ENCODE measurements at regions not wholly inside any gene's neighbourhood (a gene's known extent, or its start where the extent isn't known, plus 50 kb on each side); places are given as distances from the start of the nearest gene placed in this dataset.

DNA sequence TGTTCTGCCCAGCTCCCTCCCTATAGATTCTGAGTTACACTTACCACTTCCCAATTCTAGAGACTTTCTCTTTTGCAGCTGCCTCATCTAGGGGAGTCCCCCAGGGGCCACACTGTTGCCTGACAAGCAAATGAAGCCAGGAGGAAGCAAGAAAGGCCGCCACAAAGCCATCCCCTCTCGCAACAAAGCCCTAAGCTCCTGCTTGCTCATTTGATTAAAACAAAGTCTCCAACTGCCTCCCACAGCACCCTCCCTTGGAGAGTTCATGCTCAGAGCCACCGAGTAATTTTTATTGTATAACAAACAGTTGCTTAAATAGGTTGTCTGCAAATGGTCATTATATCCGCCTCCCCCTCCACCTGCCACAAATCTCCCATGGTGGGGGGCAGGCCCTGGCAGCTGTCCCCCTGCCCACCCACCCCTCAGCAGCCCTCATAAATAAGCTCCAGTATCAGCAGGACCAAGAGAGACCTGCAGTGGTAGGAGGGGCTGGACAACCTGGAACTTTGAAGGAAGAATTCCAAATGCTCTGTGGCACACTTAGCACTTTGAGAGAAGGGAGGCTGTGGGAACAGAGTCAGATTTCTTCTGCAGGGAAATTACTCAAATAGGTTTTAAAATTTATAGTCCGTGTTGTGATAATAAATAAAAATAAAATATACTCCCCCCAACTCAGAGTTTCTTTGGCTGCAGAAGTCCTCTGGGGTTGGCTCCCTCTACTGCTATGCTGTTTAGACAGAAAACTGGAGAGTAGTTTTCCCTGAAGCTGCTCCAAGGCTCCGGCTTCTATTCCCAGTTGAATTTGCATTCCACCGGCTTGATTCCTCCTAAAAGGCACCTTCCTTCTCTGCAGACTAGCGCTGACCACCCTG is 237.5 kb downstream of the TTLL7 start:
- DNase-seq (ENCODE audit: low read depth, low spot score): no peak
- no peaks in the 10 kb centered on the region for H3K27me3 Mint-ChIP-seq (ENCODE audit: low read depth)
- no peaks in the 10 kb centered on the region for H3K36me3 Mint-ChIP-seq (ENCODE audit: low read depth)
- H3K9me3 Mint-ChIP-seq: peaks cover 7% of the 10 kb centered on the region
- H3K27ac Mint-ChIP-seq (ENCODE audit: unreplicated experiment): no peak overlapping the region
- TF ChIP-seq, protein P1, sequence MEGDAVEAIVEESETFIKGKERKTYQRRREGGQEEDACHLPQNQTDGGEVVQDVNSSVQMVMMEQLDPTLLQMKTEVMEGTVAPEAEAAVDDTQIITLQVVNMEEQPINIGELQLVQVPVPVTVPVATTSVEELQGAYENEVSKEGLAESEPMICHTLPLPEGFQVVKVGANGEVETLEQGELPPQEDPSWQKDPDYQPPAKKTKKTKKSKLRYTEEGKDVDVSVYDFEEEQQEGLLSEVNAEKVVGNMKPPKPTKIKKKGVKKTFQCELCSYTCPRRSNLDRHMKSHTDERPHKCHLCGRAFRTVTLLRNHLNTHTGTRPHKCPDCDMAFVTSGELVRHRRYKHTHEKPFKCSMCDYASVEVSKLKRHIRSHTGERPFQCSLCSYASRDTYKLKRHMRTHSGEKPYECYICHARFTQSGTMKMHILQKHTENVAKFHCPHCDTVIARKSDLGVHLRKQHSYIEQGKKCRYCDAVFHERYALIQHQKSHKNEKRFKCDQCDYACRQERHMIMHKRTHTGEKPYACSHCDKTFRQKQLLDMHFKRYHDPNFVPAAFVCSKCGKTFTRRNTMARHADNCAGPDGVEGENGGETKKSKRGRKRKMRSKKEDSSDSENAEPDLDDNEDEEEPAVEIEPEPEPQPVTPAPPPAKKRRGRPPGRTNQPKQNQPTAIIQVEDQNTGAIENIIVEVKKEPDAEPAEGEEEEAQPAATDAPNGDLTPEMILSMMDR (conservative IDR thresholded peaks at IDR 0.05): no peak
- peaks cover 44% of the 10 kb centered on the region for H3K4me1 Mint-ChIP-seq
- H3K4me3 Mint-ChIP-seq: no peak overlapping the region

DNA sequence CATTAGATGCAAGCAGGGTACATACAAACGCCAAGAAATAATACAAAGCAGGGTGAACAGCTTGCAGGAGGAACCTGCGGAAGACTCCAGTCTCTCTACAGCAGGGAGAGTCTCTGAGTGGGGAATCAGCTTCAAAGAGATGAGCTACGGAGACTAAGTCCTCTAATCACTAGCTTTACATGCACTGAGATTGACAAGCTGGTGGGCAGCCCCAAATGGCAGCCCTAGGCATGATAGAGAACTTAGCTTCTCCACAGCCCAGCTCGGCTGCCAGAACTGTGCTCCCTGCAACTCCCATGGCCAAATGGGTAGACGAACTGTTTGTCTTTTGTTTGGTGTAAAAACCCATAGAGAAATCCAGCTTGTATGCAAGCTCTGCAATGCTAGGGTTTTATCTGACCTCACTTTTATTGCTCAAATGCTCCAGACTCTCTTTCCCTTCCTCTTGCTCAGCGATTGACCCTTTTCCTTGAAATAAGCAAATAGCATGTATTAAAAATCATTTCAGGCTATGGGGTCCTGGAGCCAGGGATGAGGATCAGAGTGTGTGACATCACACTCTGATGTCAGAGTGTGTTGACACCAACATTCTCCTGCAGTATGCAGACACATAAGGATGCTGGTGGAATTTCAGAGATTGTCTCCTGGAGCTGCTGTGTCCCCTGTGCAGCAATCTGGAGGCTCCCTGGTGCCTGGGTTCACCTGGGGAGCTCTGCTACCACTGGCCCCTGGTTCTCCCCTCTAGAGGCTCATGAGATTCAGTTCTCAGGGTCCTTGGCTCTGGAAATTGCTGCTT is 238.5 kb downstream of the TTLL7 start:
- H3K4me3 Mint-ChIP-seq: no peak overlapping the region
- peaks cover 42% of the 10 kb centered on the region for H3K4me1 Mint-ChIP-seq
- DNase-seq (ENCODE audit: low read depth, low spot score): no peak
- H3K27ac Mint-ChIP-seq (ENCODE audit: unreplicated experiment): no peak overlapping the region
- H3K9me3 Mint-ChIP-seq: peaks cover 7% of the 10 kb centered on the region
- H3K36me3 Mint-ChIP-seq (ENCODE audit: low read depth): no peaks in the 10 kb centered on the region
- TF ChIP-seq, protein P1 (conservative IDR thresholded peaks at IDR 0.05): no peak
- no peaks in the 10 kb centered on the region for H3K27me3 Mint-ChIP-seq (ENCODE audit: low read depth)

DNA sequence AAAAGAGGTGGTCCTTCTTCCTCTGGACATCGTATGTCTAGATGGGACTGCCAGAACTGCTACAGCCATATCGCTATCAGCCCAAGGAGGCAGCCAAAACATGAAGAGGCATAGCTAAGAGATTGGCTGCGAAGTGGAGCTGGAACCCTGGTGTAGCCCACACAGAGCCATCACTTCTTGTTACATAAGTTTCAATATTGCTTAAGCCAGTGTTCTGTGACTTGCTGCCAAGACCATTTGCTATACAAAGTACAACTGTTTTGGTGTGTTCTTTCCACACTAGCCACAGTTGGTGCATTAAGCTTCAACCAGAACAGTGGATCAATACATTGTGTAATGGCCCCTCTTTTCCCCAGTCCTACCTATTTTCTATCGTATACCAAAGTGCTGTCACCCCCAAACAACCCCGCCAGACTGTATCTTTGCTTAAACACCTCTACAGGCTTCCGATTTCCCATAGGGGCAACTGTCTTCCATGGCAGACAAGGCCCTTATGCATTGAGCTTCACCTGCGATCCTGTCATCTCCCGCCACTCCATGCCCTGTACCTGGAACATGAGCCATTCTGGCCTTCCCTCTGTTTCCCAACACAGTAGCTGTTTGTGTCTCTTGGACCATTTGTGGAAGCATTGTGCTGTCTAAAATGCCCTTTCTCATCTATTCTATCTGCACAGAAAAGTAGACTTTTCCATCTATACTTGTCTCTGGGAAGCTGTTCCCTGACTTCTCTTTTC is 241.8 kb downstream of the TTLL7 start:
- Mint-ChIP-seq H3K9me3 (peaks cover 7% of the 10 kb centered on the region), H3K36me3 (ENCODE audit: low read depth) (no peaks in the 10 kb centered on the region), H3K4me3 (no peak overlapping the region), H3K27ac (ENCODE audit: unreplicated experiment) (no peak overlapping the region), H3K4me1 (peaks cover 14% of the 10 kb centered on the region), H3K27me3 (ENCODE audit: low read depth) (no peaks in the 10 kb centered on the region)
- no peak for DNase-seq (ENCODE audit: low read depth, low spot score)
- TF ChIP-seq, protein P1 (conservative IDR thresholded peaks at IDR 0.05): no peak

DNA sequence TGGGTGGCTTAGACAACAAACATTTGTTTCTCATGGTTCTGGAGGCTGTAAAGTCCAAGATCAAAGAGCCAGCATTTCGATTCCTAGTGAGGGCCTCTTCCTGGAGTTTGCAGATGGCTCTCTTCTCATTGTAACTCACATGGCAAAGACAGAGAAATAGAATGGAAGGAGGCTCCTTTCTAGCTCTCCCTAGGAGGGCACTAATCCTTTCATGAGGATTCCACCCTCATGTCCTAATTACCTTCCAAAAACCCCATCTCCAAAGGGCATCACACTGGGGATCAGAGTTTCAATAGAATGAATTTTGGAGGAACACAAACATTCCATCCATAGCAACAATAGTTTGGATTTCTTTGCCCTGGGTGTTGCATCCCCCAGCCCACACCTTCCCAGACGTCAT is 247.3 kb downstream of the TTLL7 start:
- TF ChIP-seq, protein P1 (conservative IDR thresholded peaks at IDR 0.05): no peak
- H3K9me3 Mint-ChIP-seq: peaks cover 4% of the 10 kb centered on the region
- no peak overlapping the region for H3K27ac Mint-ChIP-seq (ENCODE audit: unreplicated experiment)
- no peaks in the 10 kb centered on the region for H3K36me3 Mint-ChIP-seq (ENCODE audit: low read depth)
- H3K4me1 Mint-ChIP-seq: peaks cover 32% of the 10 kb centered on the region
- H3K27me3 Mint-ChIP-seq (ENCODE audit: low read depth): no peaks in the 10 kb centered on the region
- no peak overlapping the region for H3K4me3 Mint-ChIP-seq
- no peak for DNase-seq (ENCODE audit: low read depth, low spot score)

DNA sequence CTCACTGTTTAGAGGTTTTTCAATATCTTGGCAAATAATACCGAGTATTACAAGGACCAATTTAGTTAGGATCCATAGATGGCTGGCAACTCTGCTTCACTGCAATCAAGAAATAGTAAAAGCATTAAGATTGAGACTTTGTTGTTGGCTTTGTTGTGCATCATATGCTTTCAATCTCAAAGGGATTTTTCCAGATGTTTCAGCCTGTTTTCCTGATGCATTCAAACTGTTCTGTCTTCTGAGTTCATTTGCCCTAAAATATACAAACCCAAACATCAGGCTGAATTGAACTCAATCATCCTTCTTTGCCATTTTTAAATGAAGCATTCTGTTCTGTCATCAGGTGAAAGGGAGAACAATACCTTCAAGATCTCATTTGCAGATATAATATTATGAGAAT is 248.7 kb downstream of the TTLL7 start:
- peaks cover 37% of the 10 kb centered on the region for H3K4me1 Mint-ChIP-seq
- no peaks in the 10 kb centered on the region for H3K36me3 Mint-ChIP-seq (ENCODE audit: low read depth)
- peak overlapping the region; percentile 29 for H3K27ac Mint-ChIP-seq (ENCODE audit: unreplicated experiment)
- DNase-seq (ENCODE audit: low read depth, low spot score): no peak
- TF ChIP-seq, protein P1 (conservative IDR thresholded peaks at IDR 0.05): no peak
- no peaks in the 10 kb centered on the region for H3K27me3 Mint-ChIP-seq (ENCODE audit: low read depth)
- peaks cover 3% of the 10 kb centered on the region for H3K9me3 Mint-ChIP-seq
- H3K4me3 Mint-ChIP-seq: no peak overlapping the region
